ENCODE measurements at regions not wholly inside any gene's neighbourhood (a gene's known extent, or its start where the extent isn't known, plus 50 kb on each side); places are given as distances from the start of the nearest gene placed in this dataset.

- TF ChIP-seq ZBTB9 (CRISPR knock-in tag; IDR thresholded peaks at IDR 0.05), result no peak
- TF ChIP-seq MYC (IDR thresholded peaks at IDR 0.05; ENCODE audit: low read depth, low read length), result no peak
- no peak for TF ChIP-seq MYC (CRISPR knock-in tag; IDR thresholded peaks at IDR 0.05; ENCODE audit: borderline replicate concordance, low read depth)
- no peak for TF ChIP-seq CHD1 (IDR thresholded peaks at IDR 0.05; ENCODE audit: low read length)
- TF ChIP-seq ZNF518B (CRISPR knock-in tag; IDR thresholded peaks at IDR 0.05), result no peak
Observed at GRCh38 chr11:97000481-97000880, 610.7 kb downstream of the JRKL start (continued).

- intact Hi-C loops (cut with micrococcal nuclease), result no loop called here
- TF ChIP-seq CHD4 (IDR thresholded peaks at IDR 0.05; ENCODE audit: insufficient read depth, insufficient replicate concordance, low read depth, low read length, poor library complexity, severe bottlenecking) (no peak), ZNF785 (CRISPR knock-in tag; IDR thresholded peaks at IDR 0.05) (no peak), NFE2L1 (tag; IDR thresholded peaks at IDR 0.05; ENCODE audit: borderline replicate concordance, low read depth) (no peak), SREBF1 (IDR thresholded peaks at IDR 0.05; ENCODE audit: borderline replicate concordance, low read depth, low read length) (no peak), IFI16 (CRISPR knock-in tag; IDR thresholded peaks at IDR 0.05) (no peak), ZNF583 (CRISPR knock-in tag; IDR thresholded peaks at IDR 0.05) (no peak), NELFE (IDR thresholded peaks at IDR 0.05; ENCODE audit: insufficient read depth, insufficient read length) (no peak), CTBP1 (IDR thresholded peaks at IDR 0.05; ENCODE audit: borderline replicate concordance) (no peak), L3MBTL2 (IDR thresholded peaks at IDR 0.05) (no peak)
Observed at GRCh38 chr11:97007283-97007682, 617.5 kb downstream of the JRKL start.

More at GRCh38 chr11:97007283-97007682, 617.5 kb downstream of the JRKL start:
- H3K9me1 ChIP-seq (ENCODE audit: control insufficient read depth, insufficient read depth, low read length), result no peaks in the 10 kb centered on the region
- DNase-seq (ENCODE audit: extremely low read depth in 1 of 4, low spot score in 3 of 4) (no peak), ATAC-seq (no peak), FAIRE-seq (no peak)
- 3% methylated on average over 2 of the region's 2 CpGs for WGBS (ENCODE audit: insufficient coverage, low coverage, missing lambda C conversion rate)
- no peak overlapping the region for H3K27ac ChIP-seq (ENCODE audit: extremely low read depth, low read depth, low read length)
- ChIA-PET POLR2A (no interaction called here), CTCF (ENCODE audit: low intra/inter-chr PET ratio) (no interaction called here)
- no TSS peak for BruUV-seq (replicated peaks)
- no peaks in the 10 kb centered on the region for H3K36me3 ChIP-seq (ENCODE audit: control insufficient read depth, insufficient read depth, low read length)
- H3K4me1 ChIP-seq (replicated peaks in 1 of 2; ENCODE audit: control insufficient read depth in 2 of 2, insufficient read depth in 2 of 2, low read length in 2 of 2), result no peaks in the 10 kb centered on the region
- no peak overlapping the region for H3K4me3 ChIP-seq
- no peaks in the 10 kb centered on the region for H3K79me2 ChIP-seq (ENCODE audit: control insufficient read depth, insufficient read depth, low read length)
- no peak overlapping the region for H2AFZ ChIP-seq (ENCODE audit: low read depth, low read length)
- H3K9ac ChIP-seq (ENCODE audit: insufficient read depth in 1 of 2, low read depth in 2 of 2, low read length in 2 of 2), result no peak overlapping the region
- H3K4me2 ChIP-seq (ENCODE audit: insufficient read depth, low read length), result no peak overlapping the region
- in situ Hi-C loops (cut with MboI), result no loop called here
- H4K20me1 ChIP-seq (replicated peaks; ENCODE audit: control insufficient read depth, insufficient read depth, low read length), result no peaks in the 10 kb centered on the region
- no peaks in the 10 kb centered on the region for H3K9me3 ChIP-seq (replicated peaks; ENCODE audit: control insufficient read depth, insufficient read depth, low read depth, low read length)
- H3K27me3 ChIP-seq (ENCODE audit: control insufficient read depth in 2 of 2, insufficient read depth in 2 of 2, low read length in 2 of 2), result no peaks in the 10 kb centered on the region

Measured in K562 (cell line).